OCI-LY7 (cell line): ENCODE measurements at regions not wholly inside any gene's neighbourhood (a gene's known extent, or its start where the extent isn't known, plus 50 kb on each side); places are given as distances from the start of the nearest gene placed in this dataset.
A peak's percentile ranks its signal among the peaks of the same experiment; 100 is the strongest.

ENCODE experiments used
- BruUV-seq: library from RNA; stranded (reverse); fragments of 400-500 nt; replicated peaks from 2 replicates; lab custom pipeline; 2021; lab: Mats Ljungman, UMichigan
- CTCF ChIA-PET: fragments of 300-600 bp; sonication (Branson Sonifier 250); formaldehyde crosslinking; loops from one replicate; lab custom pipeline; 2022; ENCODE audit warnings: antibody characterized with exemption; ENCODE audit not compliant: unreplicated experiment; lab: Charles Lee
- POLR2A ChIA-PET: fragments of 300-600 bp; sonication (Branson Sonifier 250); formaldehyde crosslinking; loops from one replicate; lab custom pipeline; 2022; ENCODE audit warnings: antibody characterized with exemption; lab: Charles Lee
- DNase-seq: peaks from one replicate; pipeline ENCODE4 v3.0.0-alpha.2; 2015; ENCODE audit warnings: low spot score
- H2AFZ ChIP-seq: fragments of 200-600 bp; sonication (generic), shearing (Covaris generic); 2 replicates; pipeline ENCODE4 v1.6.1; 2014; ENCODE audit warnings: mild to moderate bottlenecking, antibody characterized with exemption, low read length, moderate library complexity
- H3K27ac ChIP-seq: fragments of 200-600 bp; sonication (generic); 2 replicates; pipeline ENCODE4 v1.5.1; 2014; ENCODE audit warnings: mixed run types, low read depth, mild to moderate bottlenecking, moderate library complexity, low read length, inconsistent platforms; ENCODE audit not compliant: poor library complexity, severe bottlenecking
- H3K36me3 ChIP-seq: fragments of 200-600 bp; sonication (generic); 2 replicates; pipeline ENCODE4 v1.6.1; 2014; ENCODE audit warnings: mild to moderate bottlenecking, antibody characterized with exemption, low read length, moderate library complexity, mixed read lengths; ENCODE audit not compliant: insufficient read depth
- H3K4me1 ChIP-seq: fragments of 200-600 bp; sonication (generic); 2 replicates; pipeline ENCODE4 v1.5.1; 2014; ENCODE audit warnings: mild to moderate bottlenecking, low read length; ENCODE audit not compliant: insufficient read depth, poor library complexity, severe bottlenecking
- H3K4me2 ChIP-seq: fragments of 200-600 bp; sonication (generic); 2 replicates; pipeline ENCODE4 v1.6.1; 2014; ENCODE audit warnings: mild to moderate bottlenecking, low read length
- H3K4me3 ChIP-seq: fragments of 200-600 bp; sonication (generic); 2 replicates; pipeline ENCODE4 v1.5.1; 2014; ENCODE audit warnings: mild to moderate bottlenecking, low read depth, low read length; ENCODE audit not compliant: poor library complexity, severe bottlenecking
- H3K79me2 ChIP-seq: fragments of 200-600 bp; sonication (generic); 2 replicates; pipeline ENCODE4 v1.6.1; 2016; ENCODE audit warnings: low read depth, mild to moderate bottlenecking, low read length, moderate library complexity, mixed read lengths; ENCODE audit not compliant: insufficient read depth
- H3K9me2 ChIP-seq: fragments of 200-600 bp; sonication (generic); 2 replicates; pipeline ENCODE4 v1.6.1; 2016; ENCODE audit warnings: mild to moderate bottlenecking, low read length, mixed read lengths; ENCODE audit not compliant: insufficient read depth
- H3K9me3 ChIP-seq: fragments of 200-600 bp; sonication (generic); 2 replicates; pipeline ENCODE4 v1.6.1; 2014; ENCODE audit warnings: mild to moderate bottlenecking, mixed run types, low read length, mixed read lengths
- H4K20me1 ChIP-seq: fragments of 200-600 bp; sonication (generic); 2 replicates; pipeline ENCODE4 v1.6.1; 2014; ENCODE audit warnings: mild to moderate bottlenecking, antibody characterized with exemption, low read length, moderate library complexity, mixed read lengths; ENCODE audit not compliant: insufficient read depth
- EZH2phosphoT487 ChIP-seq: fragments of 200-600 bp; sonication (generic); IDR thresholded peaks from 2 replicates; pipeline ENCODE4 v1.6.1; 2018; ENCODE audit warnings: low read depth, borderline replicate concordance, mild to moderate bottlenecking, mixed run types, antibody characterized with exemption, low read length, moderate library complexity, mixed read lengths
- intact Hi-C: fragments of 100-400 bp; cut with micrococcal nuclease; formaldehyde crosslinking; loops from one replicate; pipeline ENCODE4 v1.10.0; 2022; ENCODE audit not compliant: unreplicated experiment
- TF ChIP-seq, protein P1 (sequence below): fragments of 200-600 bp; sonication (generic); conservative IDR thresholded peaks from 2 replicates; pipeline ENCODE4 v1.5.1; 2014; ENCODE audit warnings: mild to moderate bottlenecking, antibody characterized with exemption, low read length, moderate library complexity, mixed read lengths

DNA sequence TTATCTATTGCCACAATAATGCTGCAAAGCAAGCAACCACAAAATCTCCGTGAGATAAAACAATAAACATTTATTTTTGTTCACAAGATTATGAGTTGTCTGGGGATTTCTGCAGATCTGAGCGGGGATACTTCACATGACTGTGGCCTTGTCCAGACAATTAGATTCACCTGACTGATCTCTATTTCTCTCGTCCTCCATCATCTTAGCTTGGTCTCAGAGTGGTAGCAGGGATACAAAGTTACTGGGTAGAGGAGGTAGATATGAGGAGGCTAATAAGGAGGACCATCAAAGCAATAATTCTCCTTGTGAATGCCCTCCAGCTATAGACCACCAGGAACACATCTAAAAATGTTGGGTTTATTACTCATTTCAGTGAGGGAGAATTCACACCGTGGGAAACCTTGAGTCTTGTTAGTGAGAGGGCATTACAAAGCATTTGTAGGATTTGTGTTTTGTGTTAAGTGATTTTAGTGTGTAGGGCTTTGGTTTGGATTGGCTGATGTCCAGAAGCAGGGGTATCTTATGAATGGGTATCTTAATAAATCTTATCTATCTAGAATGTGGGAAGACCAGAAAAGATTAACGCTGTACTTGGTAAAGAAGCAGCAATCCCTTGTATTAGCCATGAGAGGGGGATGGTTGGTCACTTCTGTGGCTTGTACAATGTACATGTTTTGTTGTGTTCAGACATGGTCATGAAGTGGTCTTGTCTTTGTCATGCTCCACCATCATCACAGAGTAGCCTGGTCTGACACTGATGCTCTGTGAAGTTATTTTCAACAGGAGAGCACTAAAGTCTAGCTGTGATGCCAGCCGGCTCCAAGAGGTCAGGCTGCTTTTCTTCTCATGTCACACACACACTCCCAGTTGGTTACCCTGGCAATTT, 287.6 kb upstream of the STT3B start:
- H3K9me2 ChIP-seq = no peaks in the 10 kb centered on the region
- no peaks in the 10 kb centered on the region for H4K20me1 ChIP-seq
- no peak overlapping the region for H2AFZ ChIP-seq
- no peaks in the 10 kb centered on the region for H3K79me2 ChIP-seq
- H3K4me2 ChIP-seq = no peak overlapping the region
- no peak for DNase-seq
- H3K4me3 ChIP-seq = no peak overlapping the region
- peaks cover 23% of the 10 kb centered on the region for H3K4me1 ChIP-seq
- no peak overlapping the region for H3K27ac ChIP-seq
- ChIA-PET POLR2A (interaction anchor here (0.7 to 3.5 kb wide), 2 partner anchors 18 to 31 kb away, joined by 4 to 10 read pairs; no protein-coding TSS in a partner anchor), CTCF (no interaction called here)
- H3K9me3 ChIP-seq = no peaks in the 10 kb centered on the region
- no TSS peak for BruUV-seq
- TF ChIP-seq, protein P1, sequence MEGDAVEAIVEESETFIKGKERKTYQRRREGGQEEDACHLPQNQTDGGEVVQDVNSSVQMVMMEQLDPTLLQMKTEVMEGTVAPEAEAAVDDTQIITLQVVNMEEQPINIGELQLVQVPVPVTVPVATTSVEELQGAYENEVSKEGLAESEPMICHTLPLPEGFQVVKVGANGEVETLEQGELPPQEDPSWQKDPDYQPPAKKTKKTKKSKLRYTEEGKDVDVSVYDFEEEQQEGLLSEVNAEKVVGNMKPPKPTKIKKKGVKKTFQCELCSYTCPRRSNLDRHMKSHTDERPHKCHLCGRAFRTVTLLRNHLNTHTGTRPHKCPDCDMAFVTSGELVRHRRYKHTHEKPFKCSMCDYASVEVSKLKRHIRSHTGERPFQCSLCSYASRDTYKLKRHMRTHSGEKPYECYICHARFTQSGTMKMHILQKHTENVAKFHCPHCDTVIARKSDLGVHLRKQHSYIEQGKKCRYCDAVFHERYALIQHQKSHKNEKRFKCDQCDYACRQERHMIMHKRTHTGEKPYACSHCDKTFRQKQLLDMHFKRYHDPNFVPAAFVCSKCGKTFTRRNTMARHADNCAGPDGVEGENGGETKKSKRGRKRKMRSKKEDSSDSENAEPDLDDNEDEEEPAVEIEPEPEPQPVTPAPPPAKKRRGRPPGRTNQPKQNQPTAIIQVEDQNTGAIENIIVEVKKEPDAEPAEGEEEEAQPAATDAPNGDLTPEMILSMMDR = no peak
- TF ChIP-seq EZH2phosphoT487 = no peak
- no peaks in the 10 kb centered on the region for H3K36me3 ChIP-seq
- intact Hi-C loops = no loop called here

DNA sequence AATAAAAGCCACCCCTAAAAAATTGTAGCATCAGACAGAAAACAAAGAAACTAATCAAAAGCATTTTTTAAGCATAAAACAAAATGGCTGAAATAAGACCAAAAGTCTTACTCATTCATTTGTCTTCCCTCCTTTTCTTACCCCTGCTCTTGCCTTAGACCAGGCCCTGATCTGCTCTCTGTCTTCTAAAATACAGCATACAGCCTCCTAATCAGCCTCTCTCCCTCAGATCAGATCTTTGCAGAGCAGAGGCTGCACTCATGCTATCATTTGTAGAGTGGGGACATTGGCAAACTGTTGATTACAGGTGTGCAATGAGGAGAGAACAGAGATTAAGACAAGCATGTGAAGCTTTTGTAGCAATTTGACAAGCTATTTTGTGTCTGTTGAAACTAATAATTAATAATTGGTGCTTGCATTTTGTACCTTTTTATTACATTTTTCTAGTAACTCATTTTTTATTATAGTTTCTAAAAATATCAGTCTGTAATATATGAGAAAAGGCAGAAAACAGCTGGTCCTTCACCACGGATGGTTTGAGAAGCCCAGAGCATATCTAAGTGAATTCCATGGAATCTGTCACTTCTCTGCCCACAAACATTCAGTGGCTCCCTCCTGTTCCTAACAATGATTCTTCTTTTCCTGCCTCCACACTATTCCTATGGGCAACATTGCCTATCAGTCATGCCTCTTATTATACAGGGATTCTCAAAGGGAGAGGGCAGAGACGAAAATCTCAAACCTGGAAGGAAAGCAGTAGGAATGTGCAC, 286.2 kb upstream of the STT3B start:
- H3K9me3 ChIP-seq = no peaks in the 10 kb centered on the region
- no peak for DNase-seq
- peaks cover 10% of the 10 kb centered on the region for H3K4me1 ChIP-seq
- no peaks in the 10 kb centered on the region for H3K9me2 ChIP-seq
- H2AFZ ChIP-seq = peak overlapping the region; percentile 18; the same call in 1 of the 2 replicates
- no peak overlapping the region for H3K27ac ChIP-seq
- no peak overlapping the region for H3K4me3 ChIP-seq
- H3K79me2 ChIP-seq = no peaks in the 10 kb centered on the region
- no peaks in the 10 kb centered on the region for H4K20me1 ChIP-seq
- ChIA-PET CTCF (interaction anchor here (1.0 kb wide), 1 partner anchor 55 kb away, joined by 3 read pairs; no protein-coding TSS in a partner anchor), POLR2A (interaction anchor here (1.1 to 3.5 kb wide), 2 partner anchors 11 to 19 kb away, joined by 3 to 10 read pairs; no protein-coding TSS in a partner anchor)
- no peak overlapping the region for H3K4me2 ChIP-seq
- no peaks in the 10 kb centered on the region for H3K36me3 ChIP-seq
- intact Hi-C loops = no loop called here
- no peak for TF ChIP-seq EZH2phosphoT487
- BruUV-seq = no TSS peak

- ChIA-PET POLR2A (interaction anchor here (1.1 to 3.5 kb wide), 3 partner anchors 11 to 20 kb away, joined by 3 to 10 read pairs (median 6); no protein-coding TSS in a partner anchor), CTCF (interaction anchor here (1.0 kb wide), 1 partner anchor 56 kb away, joined by 3 read pairs; no protein-coding TSS in a partner anchor)
- H3K27ac ChIP-seq = no peak overlapping the region
- H4K20me1 ChIP-seq = no peaks in the 10 kb centered on the region
- peaks cover 8% of the 10 kb centered on the region for H3K4me1 ChIP-seq
- no TSS peak for BruUV-seq
- TF ChIP-seq, protein P1 = no peak
- no peak for TF ChIP-seq EZH2phosphoT487
- intact Hi-C loops = no loop called here
- no peaks in the 10 kb centered on the region for H3K36me3 ChIP-seq
- H3K4me3 ChIP-seq = no peak overlapping the region
- H2AFZ ChIP-seq = no peak overlapping the region
- H3K4me2 ChIP-seq = no peak overlapping the region
- H3K9me3 ChIP-seq = no peaks in the 10 kb centered on the region
- H3K9me2 ChIP-seq = no peaks in the 10 kb centered on the region
- H3K79me2 ChIP-seq = no peaks in the 10 kb centered on the region
- DNase-seq = no peak
Measured at GRCh38 chr3:31247063-31247447, 285.7 kb upstream of the STT3B start.
